VCaP (cell line): ENCODE measurements at regions not wholly inside any gene's neighbourhood (a gene's known extent, or its start where the extent isn't known, plus 50 kb on each side); places are given as distances from the start of the nearest gene placed in this dataset.
"Not testable (repeated sequence)": the region's sequence is repeated elsewhere in the genome, so short reads cannot be mapped to it uniquely, and the experiment has no call there.

ENCODE experiments used
- H3K27ac ChIP-seq: fragments of 450-650 bp; 2 replicates; pipeline ENCODE4 v1.5.1; 2017
- CTCF ChIP-seq: fragments of 450-650 bp; conservative IDR thresholded peaks from 2 replicates; pipeline ENCODE4 v1.5.1; 2017; ENCODE audit warnings: mild to moderate bottlenecking, moderate library complexity

GRCh38 chr3:159401069-159401468 lies 587.6 kb upstream of the IL12A start:
- TF ChIP-seq CTCF, result no peak
- no peak overlapping the region for H3K27ac ChIP-seq

DNA sequence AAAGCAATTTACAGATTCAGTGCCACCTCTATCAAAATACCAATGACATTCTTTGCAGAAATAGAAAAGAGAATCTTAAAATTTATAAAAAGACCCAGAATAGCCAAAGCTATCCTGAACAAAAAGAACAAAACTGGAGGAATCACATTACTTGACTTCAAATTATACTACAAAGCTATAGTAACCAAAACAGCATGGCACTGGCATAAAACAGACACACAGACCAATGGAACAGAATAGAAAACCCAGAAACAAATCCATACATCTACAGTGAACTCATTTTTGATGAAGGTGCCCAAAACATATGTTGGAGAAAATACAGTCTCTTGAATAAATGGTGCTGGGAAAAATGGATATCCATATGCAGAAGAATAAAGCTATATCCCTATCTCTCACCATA lies 578.9 kb upstream of the IL12A start:
- not testable (repeated sequence) for H3K27ac ChIP-seq

DNA sequence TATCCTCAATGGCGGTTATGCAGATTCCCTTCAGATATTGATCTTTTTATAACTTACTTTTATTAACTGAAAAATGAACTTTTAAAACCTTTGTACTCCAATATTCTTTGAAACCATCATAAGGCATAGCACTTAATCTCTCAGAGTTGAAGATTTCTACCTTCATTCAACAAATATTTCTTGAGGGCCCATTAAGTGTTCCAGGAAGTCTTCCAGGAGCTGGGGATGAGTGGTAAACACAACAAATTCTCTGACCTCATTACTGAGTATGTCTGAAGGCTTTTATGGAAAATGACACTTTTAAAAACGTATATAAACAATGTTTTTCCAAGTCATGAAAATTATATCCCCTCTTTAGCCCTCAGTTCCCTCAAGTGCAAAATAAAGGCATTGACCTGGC lies 575.3 kb upstream of the IL12A start:
- no peak overlapping the region for H3K27ac ChIP-seq
- TF ChIP-seq CTCF, result no peak

GRCh38 chr3:159416856-159417255 lies 571.8 kb upstream of the IL12A start:
- H3K27ac ChIP-seq, result no peak overlapping the region
- TF ChIP-seq CTCF, result no peak

- H3K27ac ChIP-seq, result no peak overlapping the region
- TF ChIP-seq CTCF, result no peak
These were observed 570.9 kb upstream of the IL12A start for GRCh38 chr3:159417761-159418160.

GRCh38 chr3:159418571-159419526 lies 569.8 kb upstream of the IL12A start:
- TF ChIP-seq CTCF, result no peak
- no peak overlapping the region for H3K27ac ChIP-seq

DNA sequence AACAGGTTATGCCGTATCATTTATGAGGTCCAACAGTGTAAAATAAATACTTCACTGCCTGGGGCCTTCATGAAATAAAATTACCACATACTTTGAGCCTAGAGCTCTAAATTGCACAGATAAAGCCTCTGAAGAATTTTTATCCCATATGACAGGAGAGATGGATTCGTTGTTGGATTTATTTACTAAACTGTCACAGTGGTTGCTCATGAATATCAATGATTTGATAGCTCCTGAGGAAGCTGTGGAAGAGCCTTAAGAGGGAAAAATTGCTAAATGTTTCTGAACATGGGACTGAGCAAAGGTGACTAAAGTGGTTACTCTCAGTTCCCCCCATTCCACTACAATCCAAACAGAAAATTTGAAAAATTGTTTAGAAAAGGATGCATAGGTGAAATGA lies 558.9 kb upstream of the IL12A start:
- TF ChIP-seq CTCF, result no peak
- no peak overlapping the region for H3K27ac ChIP-seq

DNA sequence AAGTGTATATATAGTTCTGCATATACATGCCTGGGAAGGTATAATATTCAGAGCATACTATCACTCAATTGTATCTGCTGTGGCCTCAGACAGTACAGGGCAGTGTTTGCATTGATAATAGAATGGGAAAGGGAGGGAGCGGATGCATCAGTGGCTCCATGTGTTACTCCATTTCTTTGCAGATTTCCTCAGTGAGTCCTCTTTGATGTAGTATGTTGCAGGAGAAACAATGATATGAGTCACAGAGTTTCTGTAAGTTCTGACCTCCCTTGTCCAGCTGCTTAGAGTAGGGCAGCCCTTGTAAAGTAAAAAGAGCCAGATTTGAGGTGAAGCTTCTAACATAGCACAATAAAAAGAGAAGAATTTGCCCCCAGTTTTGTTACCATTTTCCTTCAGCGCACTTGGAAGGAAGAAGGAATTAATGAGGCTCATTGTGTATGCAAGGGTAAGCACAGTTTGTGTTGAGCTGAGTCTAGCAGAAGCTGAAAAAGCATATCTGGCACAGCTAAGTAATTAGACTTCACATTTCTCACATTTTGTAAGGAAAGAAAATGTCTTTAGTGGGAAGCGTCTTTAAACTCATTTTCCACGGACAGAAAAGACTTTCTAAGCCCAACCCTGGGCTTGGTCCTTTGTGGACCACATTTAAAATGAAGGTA lies 555.8 kb upstream of the IL12A start:
- TF ChIP-seq CTCF, result no peak
- H3K27ac ChIP-seq, result no peak overlapping the region
